Stimulated activated CD4-positive, alpha-beta T cell treated with anti-CD3 and anti-CD28 coated beads, Interleukin-4, amount 100 ng/mL, for 1 hour (primary cell): ENCODE measurements at regions not wholly inside any gene's neighbourhood (a gene's known extent, or its start where the extent isn't known, plus 50 kb on each side); places are given as distances from the start of the nearest gene placed in this dataset.
"Not testable (repeated sequence)": the region's sequence is repeated elsewhere in the genome, so short reads cannot be mapped to it uniquely, and the experiment has no call there.

Source experiments
- DNase-seq: peaks from one replicate; pipeline ENCODE4 v3.0.0-alpha.2; 2020

- no peak for DNase-seq
These were observed 301.5 kb downstream of the NDUFA10 start for GRCh38 chr2:239723486-239724193.

- no peak for DNase-seq
These were observed 302.2 kb downstream of the NDUFA10 start for GRCh38 chr2:239722760-239723470.

GRCh38 chr2:239721991-239722759, 303.0 kb downstream of the NDUFA10 start:
- no peak for DNase-seq

GRCh38 chr2:239721531-239721930, 303.6 kb downstream of the NDUFA10 start:
- no peak for DNase-seq

- DNase-seq: no peak
These were observed 304.5 kb downstream of the NDUFA10 start for GRCh38 chr2:239720361-239721360.

- no peak for DNase-seq
These were observed 305.3 kb downstream of the NDUFA10 start for GRCh38 chr2:239719791-239720360.

- not testable (repeated sequence) for DNase-seq
These were observed 306.2 kb downstream of the NDUFA10 start for GRCh38 chr2:239718991-239719390.

GRCh38 chr2:239717706-239718105, 307.4 kb downstream of the NDUFA10 start:
- DNase-seq: no peak

- no peak for DNase-seq
These were observed 307.8 kb downstream of the NDUFA10 start for GRCh38 chr2:239717319-239717675.

- DNase-seq: no peak
These were observed 308.4 kb downstream of the NDUFA10 start for GRCh38 chr2:239716536-239717318.

- no peak for DNase-seq
These were observed 309.1 kb downstream of the NDUFA10 start for GRCh38 chr2:239716009-239716408.

GRCh38 chr2:239715606-239716005, 309.5 kb downstream of the NDUFA10 start:
- no peak for DNase-seq

- DNase-seq: no peak
These were observed 309.9 kb downstream of the NDUFA10 start for GRCh38 chr2:239715202-239715601.

- DNase-seq: no peak
These were observed 311.0 kb downstream of the NDUFA10 start for GRCh38 chr2:239714116-239714515.

GRCh38 chr2:239712755-239713154, 311.9 kb upstream of the HDAC4 start:
- no peak for DNase-seq

GRCh38 chr2:239711911-239712570, 311.2 kb upstream of the HDAC4 start:
- no peak for DNase-seq

- no peak for DNase-seq
These were observed 310.4 kb upstream of the HDAC4 start for GRCh38 chr2:239710953-239711861.

GRCh38 chr2:239706367-239706766, 305.5 kb upstream of the HDAC4 start:
- DNase-seq: no peak

GRCh38 chr2:239704737-239705136, 303.9 kb upstream of the HDAC4 start:
- no peak for DNase-seq

GRCh38 chr2:239703834-239704233, 303.0 kb upstream of the HDAC4 start:
- DNase-seq: no peak
